Subcutaneous abdominal adipose tissue (tissue), 5 donors: ENCODE measurements at regions not wholly inside any gene's neighbourhood (a gene's known extent, or its start where the extent isn't known, plus 50 kb on each side); places are given as distances from the start of the nearest gene placed in this dataset.

Source experiments
- H3K27ac ChIP-seq: one replicate; pipeline ENCODE4 v1.7.0; 2013; ENCODE audit warnings: low read depth, mild to moderate bottlenecking, inconsistent platforms, low read length, moderate library complexity
- H3K27me3 ChIP-seq, 5 donors: one replicate each; pipeline ENCODE4 v1.7.0; 2013; ENCODE audit warnings: low read length in 5 of 5, inconsistent platforms in 1 of 5; ENCODE audit not compliant: control insufficient read depth in 5 of 5, insufficient read depth in 4 of 5
- H3K36me3 ChIP-seq, 5 donors: one replicate each; pipeline ENCODE4 v1.7.0; 2013; ENCODE audit warnings: low read length in 5 of 5; ENCODE audit not compliant: control insufficient read depth in 5 of 5, insufficient read depth in 5 of 5
- H3K4me1 ChIP-seq, 5 donors: one replicate each; pipeline ENCODE4 v1.7.0; 2013; ENCODE audit warnings: low read length in 5 of 5, mild to moderate bottlenecking in 3 of 5, moderate library complexity in 1 of 5; ENCODE audit not compliant: control insufficient read depth in 5 of 5, insufficient read depth in 5 of 5
- H3K4me3 ChIP-seq, 5 donors: one replicate each; pipeline ENCODE4 v1.7.0; 2013; ENCODE audit warnings: low read length in 5 of 5, low read depth in 1 of 5
- H3K9ac ChIP-seq, 5 donors: one replicate each; pipeline ENCODE4 v1.7.0; 2013; ENCODE audit warnings: low read length in 5 of 5, mild to moderate bottlenecking in 4 of 5, moderate library complexity in 3 of 5
- H3K9me3 ChIP-seq, 5 donors: one replicate each; pipeline ENCODE4 v1.7.0; 2013; ENCODE audit warnings: low read length in 5 of 5; ENCODE audit not compliant: control insufficient read depth in 5 of 5
- donor health status: healthy.
- donor health status: healthy.
- donor health status: healthy.
- donor health status: healthy.
- donor health status: healthy.

GRCh38 chr2:239714116-239714515 is 311.0 kb downstream of the NDUFA10 start:
- H3K9ac ChIP-seq: no peak overlapping the region
- H3K4me3 ChIP-seq: no peak overlapping the region
- H3K9me3 ChIP-seq: peaks cover 0 to 32% (median 17%) of the 10 kb centered on the region in 5 donors
- no peaks in the 10 kb centered on the region for H3K36me3 ChIP-seq
- H3K4me1 ChIP-seq: peaks cover 4 to 17% (median 11%) of the 10 kb centered on the region in 5 donors
- H3K27ac ChIP-seq: no peak overlapping the region
- H3K27me3 ChIP-seq: no peaks in the 10 kb centered on the region

GRCh38 chr2:239712755-239713154 is 311.9 kb upstream of the HDAC4 start:
- Histone ChIP-seq H3K27ac (no peak overlapping the region), H3K4me3 (no peak overlapping the region), H3K36me3 (no peaks in the 10 kb centered on the region), H3K27me3 (no peaks in the 10 kb centered on the region), H3K9me3 (peaks cover 0 to 32% (median 17%) of the 10 kb centered on the region in 5 donors), H3K4me1 (peaks cover 4 to 17% (median 11%) of the 10 kb centered on the region in 5 donors), H3K9ac (no peak overlapping the region)

- H3K9me3 ChIP-seq: peaks cover 0 to 32% (median 17%) of the 10 kb centered on the region in 5 donors
- H3K27ac ChIP-seq: no peak overlapping the region
- no peaks in the 10 kb centered on the region for H3K36me3 ChIP-seq
- peaks cover 4 to 14% (median 8%) of the 10 kb centered on the region in 5 donors for H3K4me1 ChIP-seq
- H3K4me3 ChIP-seq: no peak overlapping the region
- H3K27me3 ChIP-seq: no peaks in the 10 kb centered on the region
- H3K9ac ChIP-seq: no peak overlapping the region
Observed at GRCh38 chr2:239711911-239712570, 311.2 kb upstream of the HDAC4 start.

GRCh38 chr2:239710953-239711861 is 310.4 kb upstream of the HDAC4 start:
- H3K9me3 ChIP-seq: peaks cover 0 to 32% (median 17%) of the 10 kb centered on the region in 5 donors
- H3K9ac ChIP-seq: no peak overlapping the region
- no peaks in the 10 kb centered on the region for H3K27me3 ChIP-seq
- peaks cover 4 to 13% (median 5%) of the 10 kb centered on the region in 5 donors for H3K4me1 ChIP-seq
- H3K4me3 ChIP-seq: no peak overlapping the region
- H3K27ac ChIP-seq: no peak overlapping the region
- H3K36me3 ChIP-seq: no peaks in the 10 kb centered on the region

GRCh38 chr2:239706367-239706766 is 305.5 kb upstream of the HDAC4 start:
- Histone ChIP-seq H3K27ac (no peak overlapping the region), H3K9ac (peak overlapping the region in 2 of 5 donors; percentile 14 to 28), H3K27me3 (no peaks in the 10 kb centered on the region), H3K4me1 (peaks cover 5 to 26% (median 19%) of the 10 kb centered on the region in 5 donors), H3K4me3 (no peak overlapping the region), H3K36me3 (no peaks in the 10 kb centered on the region), H3K9me3 (peaks cover 0 to 10% (median 8%) of the 10 kb centered on the region in 5 donors)

GRCh38 chr2:239704737-239705136 is 303.9 kb upstream of the HDAC4 start:
- Histone ChIP-seq H3K4me1 (peaks cover 5 to 25% (median 19%) of the 10 kb centered on the region in 5 donors), H3K9me3 (peaks cover 0 to 8% (median 4%) of the 10 kb centered on the region in 5 donors), H3K27ac (no peak overlapping the region), H3K4me3 (no peak overlapping the region), H3K9ac (no peak overlapping the region), H3K27me3 (no peaks in the 10 kb centered on the region), H3K36me3 (no peaks in the 10 kb centered on the region)

GRCh38 chr2:239703834-239704233 is 303.0 kb upstream of the HDAC4 start:
- H3K9me3 ChIP-seq: peaks cover 0 to 8% (median 4%) of the 10 kb centered on the region in 5 donors

GRCh38 chr2:239700686-239701345 is 300.0 kb upstream of the HDAC4 start:
- H3K9me3 ChIP-seq: peaks cover 0 to 8% (median 4%) of the 10 kb centered on the region in 5 donors
- no peak overlapping the region for H3K9ac ChIP-seq
- H3K4me1 ChIP-seq: peaks cover 0 to 16% (median 11%) of the 10 kb centered on the region in 5 donors
- H3K36me3 ChIP-seq: no peaks in the 10 kb centered on the region
- H3K27me3 ChIP-seq: no peaks in the 10 kb centered on the region
- H3K4me3 ChIP-seq: no peak overlapping the region
- H3K27ac ChIP-seq: no peak overlapping the region

More at GRCh38 chr2:239703834-239704233, 303.0 kb upstream of the HDAC4 start:
- Histone ChIP-seq H3K9ac (no peak overlapping the region), H3K27ac (no peak overlapping the region), H3K36me3 (no peaks in the 10 kb centered on the region), H3K27me3 (no peaks in the 10 kb centered on the region), H3K4me3 (no peak overlapping the region), H3K4me1 (peaks cover 5 to 25% (median 19%) of the 10 kb centered on the region in 5 donors)

GRCh38 chr2:239697399-239698164 is 296.8 kb upstream of the HDAC4 start:
- Histone ChIP-seq H3K27me3 (no peaks in the 10 kb centered on the region), H3K36me3 (no peaks in the 10 kb centered on the region)

More at GRCh38 chr2:239697399-239698164, 296.8 kb upstream of the HDAC4 start:
- peaks cover 0 to 13% (median 0%) of the 10 kb centered on the region in 5 donors for H3K4me1 ChIP-seq
- no peaks in the 10 kb centered on the region for H3K9me3 ChIP-seq
- no peak overlapping the region for H3K4me3 ChIP-seq
- H3K9ac ChIP-seq: no peak overlapping the region
- H3K27ac ChIP-seq: no peak overlapping the region
